Neuronal stem cell (in vitro differentiated cells): ENCODE measurements at regions not wholly inside any gene's neighbourhood (a gene's known extent, or its start where the extent isn't known, plus 50 kb on each side); places are given as distances from the start of the nearest gene placed in this dataset.
A peak's percentile ranks its signal among the peaks of the same experiment; 100 is the strongest.

Source experiments
- DNase-seq: peaks from one replicate; pipeline ENCODE4 v3.0.0-alpha.2; 2013; ENCODE audit warnings: low spot score
- H2AFZ ChIP-seq: one replicate; pipeline ENCODE4 v1.6.1; 2013; ENCODE audit warnings: mild to moderate bottlenecking, low read length, inconsistent platforms
- H2AK5ac ChIP-seq: 2 replicates; pipeline ENCODE4 v1.6.1; 2013; ENCODE audit warnings: low read depth, mild to moderate bottlenecking, inconsistent platforms, low read length, moderate library complexity, mixed read lengths
- H2BK120ac ChIP-seq: 2 replicates; pipeline ENCODE4 v1.6.1; 2013; ENCODE audit warnings: low read depth, mild to moderate bottlenecking, inconsistent platforms, low read length, moderate library complexity, mixed read lengths
- H2BK12ac ChIP-seq: one replicate; pipeline ENCODE4 v1.6.1; 2013; ENCODE audit warnings: low read length, inconsistent platforms
- H2BK15ac ChIP-seq: 2 replicates; pipeline ENCODE4 v1.6.1; 2013; ENCODE audit warnings: mild to moderate bottlenecking, low read length, inconsistent platforms, mixed read lengths
- H2BK5ac ChIP-seq: one replicate; pipeline ENCODE4 v1.6.1; 2013; ENCODE audit warnings: inconsistent platforms, mild to moderate bottlenecking, low read length, moderate library complexity
- H3K14ac ChIP-seq: one replicate; pipeline ENCODE4 v1.6.1; 2013; ENCODE audit warnings: low read length, inconsistent platforms
- H3K18ac ChIP-seq: 2 replicates; pipeline ENCODE4 v1.6.1; 2013; ENCODE audit warnings: low read length, inconsistent platforms
- H3K23ac ChIP-seq: 2 replicates; pipeline ENCODE4 v1.6.1; 2013; ENCODE audit warnings: low read depth, mild to moderate bottlenecking, mixed read lengths, low read length, inconsistent platforms; ENCODE audit not compliant: poor library complexity
- H3K27ac ChIP-seq: replicated peaks from 3 replicates; pipeline ENCODE4 v1.5.1; 2013; ENCODE audit warnings: low read length, inconsistent platforms
- H3K27me3 ChIP-seq, 3 experiments: 2 replicates each; pipeline ENCODE4 v1.6.1; 2013; ENCODE audit warnings: low read length in 3 of 3, mild to moderate bottlenecking in 2 of 3, inconsistent platforms in 1 of 3, low read depth in 1 of 3, mixed read lengths in 1 of 3, moderate library complexity in 1 of 3; ENCODE audit not compliant: control insufficient read depth in 3 of 3, insufficient read depth in 3 of 3
- H3K36me3 ChIP-seq, 2 donors: replicated peaks in 1 of 2; 2 replicates each; pipeline ENCODE4 v1.6.1; 2013; ENCODE audit warnings: low read length in 2 of 2; ENCODE audit not compliant: control insufficient read depth in 2 of 2, insufficient read depth in 2 of 2
- H3K4ac ChIP-seq: 2 replicates; pipeline ENCODE4 v1.6.1; 2013; ENCODE audit warnings: inconsistent platforms, mild to moderate bottlenecking, low read length, moderate library complexity
- H3K4me1 ChIP-seq, 2 donors: 1 replicate in 1 of 2; 2 replicates in 1 of 2; pipeline ENCODE4 v1.6.1; 2013; ENCODE audit warnings: low read length in 2 of 2, low read depth in 1 of 2; ENCODE audit not compliant: control insufficient read depth in 2 of 2, insufficient read depth in 1 of 2
- H3K4me2 ChIP-seq: one replicate; pipeline ENCODE4 v1.6.1; 2013; ENCODE audit warnings: mild to moderate bottlenecking, low read length, inconsistent platforms; ENCODE audit not compliant: insufficient read depth, poor library complexity, severe bottlenecking
- H3K4me3 ChIP-seq, 2 donors: 2 replicates each; pipeline ENCODE4 v1.5.1; 2013; ENCODE audit warnings: low read length in 2 of 2, mild to moderate bottlenecking in 2 of 2, inconsistent platforms in 1 of 2, moderate library complexity in 1 of 2
- H3K79me1 ChIP-seq: one replicate; pipeline ENCODE4 v1.6.1; 2013; ENCODE audit warnings: low read depth, mild to moderate bottlenecking, inconsistent platforms, low read length, moderate library complexity
- H3K9ac ChIP-seq: one replicate; pipeline ENCODE4 v1.6.1; 2013; ENCODE audit warnings: mild to moderate bottlenecking, low read depth, low read length, inconsistent platforms; ENCODE audit not compliant: poor library complexity
- H3K9me3 ChIP-seq, 2 donors: replicated peaks in 1 of 2; 2 replicates each; pipeline versions ENCODE3 to v1.6.1; 2013; ENCODE audit warnings: low read length in 2 of 2, mild to moderate bottlenecking in 2 of 2, inconsistent platforms in 1 of 2, low read depth in 1 of 2, mixed read lengths in 1 of 2, moderate library complexity in 1 of 2; ENCODE audit not compliant: control insufficient read depth in 2 of 2, insufficient read depth in 1 of 2
- H4K8ac ChIP-seq: one replicate; pipeline ENCODE4 v1.6.1; 2013; ENCODE audit warnings: low read depth, mild to moderate bottlenecking, inconsistent platforms, low read length, moderate library complexity
- H4K91ac ChIP-seq: one replicate; pipeline ENCODE4 v1.6.1; 2013; ENCODE audit warnings: low read length, low read depth, mild to moderate bottlenecking, inconsistent platforms; ENCODE audit not compliant: poor library complexity
- WGBS, 2 donors: extraction: QIAGEN DNeasy Blood & Tissue Kit; methylation state at CpG; one replicate each; pipeline ENCODE4 v1.1.7; 2013; ENCODE audit warnings: missing lambda C conversion rate in 2 of 2, mixed read lengths in 1 of 2; ENCODE audit not compliant: insufficient read length in 2 of 2, insufficient replicate concordance in 1 of 2; ENCODE audit errors: extremely low coverage in 2 of 2; 5-methylcytosine and 5-hydroxymethylcytosine counted together

DNA sequence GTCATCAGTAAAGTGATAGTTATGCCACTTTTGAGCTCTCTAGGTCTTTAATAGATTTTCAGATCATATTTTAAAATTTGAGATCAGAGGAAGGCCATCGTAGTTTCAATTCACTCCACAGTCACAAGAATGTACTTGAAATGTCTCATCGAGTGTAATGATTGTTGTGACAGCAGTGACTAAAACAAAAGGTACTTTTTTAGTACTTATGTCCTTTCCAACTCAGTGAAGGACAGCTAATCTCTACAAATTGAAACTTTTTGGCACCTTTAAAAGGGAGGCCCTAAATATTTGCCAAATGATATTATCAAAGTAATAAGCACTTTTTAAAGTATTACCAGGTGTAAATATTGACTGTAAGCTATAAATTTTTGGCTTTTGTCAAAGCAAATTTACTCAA, 702.9 kb upstream of the GRM3 start:
- no peak overlapping the region for H3K4me2 ChIP-seq
- no CpG with 5 or more reads among the region's 2 CpGs for WGBS, 2 donors

GRCh38 chr7:85931919-85932318, 711.8 kb upstream of the GRM3 start:
- Histone ChIP-seq H4K91ac (no peak overlapping the region), H2AK5ac (no peak overlapping the region), H3K14ac (no peak overlapping the region), H3K23ac (no peak overlapping the region), H4K8ac (no peak overlapping the region), H3K79me1 (no peaks in the 10 kb centered on the region), H2BK15ac (no peak overlapping the region), H3K4me3 (no peak overlapping the region), H3K4ac (no peak overlapping the region), H3K4me2 (no peak overlapping the region), H3K18ac (no peak overlapping the region), H3K9me3 (no peaks in the 10 kb centered on the region), H3K4me1 (no peaks in the 10 kb centered on the region), H2BK5ac (no peak overlapping the region), H3K27ac (no peak overlapping the region), H3K36me3 (no peaks in the 10 kb centered on the region), H3K9ac (no peak overlapping the region), H3K27me3 (no peaks in the 10 kb centered on the region), H2BK12ac (no peak overlapping the region), H2AFZ (no peak overlapping the region), H2BK120ac (no peak overlapping the region)
- no CpG with 5 or more reads among the region's 1 CpG for WGBS, 2 donors
- no peak for DNase-seq

More for the DNA sequence above, 702.9 kb upstream of the GRM3 start:
- H2BK12ac ChIP-seq, result no peak overlapping the region
- H3K4me3 ChIP-seq, result no peak overlapping the region
- no peak overlapping the region for H3K23ac ChIP-seq
- no peak overlapping the region for H2BK120ac ChIP-seq
- no peaks in the 10 kb centered on the region for H3K9me3 ChIP-seq
- H3K4me1 ChIP-seq, result no peaks in the 10 kb centered on the region
- H3K4ac ChIP-seq, result no peak overlapping the region
- no peak overlapping the region for H2BK5ac ChIP-seq
- H2AK5ac ChIP-seq, result no peak overlapping the region
- H3K27me3 ChIP-seq, result no peaks in the 10 kb centered on the region
- peak overlapping the region; percentile 33 for H2AFZ ChIP-seq
- H3K27ac ChIP-seq, result no peak overlapping the region
- H3K36me3 ChIP-seq, result no peaks in the 10 kb centered on the region
- no peak for DNase-seq
- H4K8ac ChIP-seq, result no peak overlapping the region
- H3K18ac ChIP-seq, result no peak overlapping the region
- no peak overlapping the region for H2BK15ac ChIP-seq
- no peak overlapping the region for H4K91ac ChIP-seq
- H3K9ac ChIP-seq, result no peak overlapping the region
- no peak overlapping the region for H3K14ac ChIP-seq
- H3K79me1 ChIP-seq, result peaks cover 1% of the 10 kb centered on the region

DNA sequence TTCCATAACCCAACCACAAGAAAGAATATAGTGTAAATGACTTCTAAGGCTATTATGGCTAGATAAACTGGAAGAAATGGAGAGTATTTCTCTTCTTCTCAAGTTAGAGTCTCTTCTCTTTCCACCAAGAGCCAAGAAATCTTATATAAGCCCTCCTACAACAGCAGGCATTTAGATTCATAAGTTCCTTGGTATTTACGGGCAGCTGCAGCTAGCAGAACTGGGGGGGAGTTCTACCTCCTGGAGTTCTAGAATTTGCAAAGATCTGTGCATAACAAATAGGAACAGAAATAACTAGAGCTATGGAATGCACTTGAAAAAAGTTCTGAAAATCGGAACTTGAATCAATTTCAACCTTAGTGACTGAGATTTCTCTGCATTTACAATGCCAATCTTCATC, 715.2 kb upstream of the GRM3 start:
- Histone ChIP-seq H3K36me3 (no peaks in the 10 kb centered on the region), H3K79me1 (no peaks in the 10 kb centered on the region), H3K4me3 (no peak overlapping the region), H2BK120ac (no peak overlapping the region), H3K18ac (no peak overlapping the region), H3K9ac (no peak overlapping the region), H2AFZ (peak overlapping the region; percentile 57), H3K4ac (no peak overlapping the region), H3K27ac (no peak overlapping the region), H2BK5ac (no peak overlapping the region), H2AK5ac (no peak overlapping the region), H3K14ac (no peak overlapping the region), H4K8ac (no peak overlapping the region), H2BK12ac (no peak overlapping the region), H3K4me1 (no peaks in the 10 kb centered on the region), H2BK15ac (no peak overlapping the region), H3K9me3 (no peaks in the 10 kb centered on the region), H3K27me3 (no peaks in the 10 kb centered on the region), H3K23ac (no peak overlapping the region), H3K4me2 (no peak overlapping the region), H4K91ac (no peak overlapping the region)
- no peak for DNase-seq
- no CpG with 5 or more reads among the region's 2 CpGs for WGBS, 2 donors

- H3K23ac ChIP-seq, result no peak overlapping the region
- no peaks in the 10 kb centered on the region for H3K79me1 ChIP-seq
- no peak overlapping the region for H2BK120ac ChIP-seq
- no peaks in the 10 kb centered on the region for H3K4me1 ChIP-seq
- H2BK12ac ChIP-seq, result no peak overlapping the region
- H2BK5ac ChIP-seq, result no peak overlapping the region
- no peak overlapping the region for H3K4me3 ChIP-seq
- no peak overlapping the region for H3K27ac ChIP-seq
- H2BK15ac ChIP-seq, result no peak overlapping the region
- H3K4me2 ChIP-seq, result no peak overlapping the region
- no peak overlapping the region for H3K18ac ChIP-seq
- no peak overlapping the region for H3K4ac ChIP-seq
- no peak for DNase-seq
- no peaks in the 10 kb centered on the region for H3K36me3 ChIP-seq
- H4K91ac ChIP-seq, result no peak overlapping the region
- no peak overlapping the region for H4K8ac ChIP-seq
- WGBS, 2 donors, result no CpG with 5 or more reads among the region's 3 CpGs
- H3K14ac ChIP-seq, result no peak overlapping the region
- H2AK5ac ChIP-seq, result no peak overlapping the region
- no peaks in the 10 kb centered on the region for H3K9me3 ChIP-seq
- H2AFZ ChIP-seq, result no peak overlapping the region
- H3K27me3 ChIP-seq, result no peaks in the 10 kb centered on the region
- H3K9ac ChIP-seq, result no peak overlapping the region
These were observed 716.5 kb upstream of the GRM3 start for GRCh38 chr7:85927226-85927625.
